ENCODE measurements at regions not wholly inside any gene's neighbourhood (a gene's known extent, or its start where the extent isn't known, plus 50 kb on each side); places are given as distances from the start of the nearest gene placed in this dataset.

DNA sequence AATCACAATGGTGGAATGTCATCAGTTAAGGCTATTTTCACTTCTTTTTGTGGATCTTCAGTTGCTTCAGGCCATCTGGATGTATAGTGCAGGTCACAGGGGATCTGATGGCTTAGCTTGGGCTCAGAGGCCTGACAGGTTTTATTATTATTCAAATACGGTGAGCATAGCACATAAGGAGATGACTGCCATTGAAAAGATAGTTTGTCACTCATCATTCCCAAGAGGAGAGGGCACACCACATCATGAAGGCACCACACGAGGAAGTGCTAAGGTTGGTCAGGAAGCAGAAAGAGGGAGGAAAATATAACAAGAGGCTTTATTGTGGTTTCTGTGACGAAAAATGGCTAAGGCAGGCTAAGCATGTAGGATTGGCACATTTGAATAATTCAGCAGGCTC is 131.4 kb downstream of the CD8B2 start:
- TF ChIP-seq, protein P1, sequence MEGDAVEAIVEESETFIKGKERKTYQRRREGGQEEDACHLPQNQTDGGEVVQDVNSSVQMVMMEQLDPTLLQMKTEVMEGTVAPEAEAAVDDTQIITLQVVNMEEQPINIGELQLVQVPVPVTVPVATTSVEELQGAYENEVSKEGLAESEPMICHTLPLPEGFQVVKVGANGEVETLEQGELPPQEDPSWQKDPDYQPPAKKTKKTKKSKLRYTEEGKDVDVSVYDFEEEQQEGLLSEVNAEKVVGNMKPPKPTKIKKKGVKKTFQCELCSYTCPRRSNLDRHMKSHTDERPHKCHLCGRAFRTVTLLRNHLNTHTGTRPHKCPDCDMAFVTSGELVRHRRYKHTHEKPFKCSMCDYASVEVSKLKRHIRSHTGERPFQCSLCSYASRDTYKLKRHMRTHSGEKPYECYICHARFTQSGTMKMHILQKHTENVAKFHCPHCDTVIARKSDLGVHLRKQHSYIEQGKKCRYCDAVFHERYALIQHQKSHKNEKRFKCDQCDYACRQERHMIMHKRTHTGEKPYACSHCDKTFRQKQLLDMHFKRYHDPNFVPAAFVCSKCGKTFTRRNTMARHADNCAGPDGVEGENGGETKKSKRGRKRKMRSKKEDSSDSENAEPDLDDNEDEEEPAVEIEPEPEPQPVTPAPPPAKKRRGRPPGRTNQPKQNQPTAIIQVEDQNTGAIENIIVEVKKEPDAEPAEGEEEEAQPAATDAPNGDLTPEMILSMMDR (conservative IDR thresholded peaks at IDR 0.05 in 1 of 2, IDR thresholded peaks at IDR 0.05 in 1 of 2; ENCODE audit: extremely low read depth in 1 of 2, insufficient read depth in 1 of 2, low read depth in 1 of 2, low read length in 2 of 2), result no peak
- no peak for TF ChIP-seq EZH2 (IDR thresholded peaks at IDR 0.05; ENCODE audit: borderline replicate concordance, low read length)
